Calu3 (cell line): ENCODE measurements at regions not wholly inside any gene's neighbourhood (a gene's known extent, or its start where the extent isn't known, plus 50 kb on each side); places are given as distances from the start of the nearest gene placed in this dataset.

ENCODE experiments used
- BruUV-seq: library from RNA; stranded (reverse); fragments of 400-500 nt; replicated peaks from 2 replicates; lab custom pipeline; 2021; lab: Mats Ljungman, UMichigan
- CTCF ChIA-PET: fragments of 300-600 bp; sonication (Branson Sonifier 250); formaldehyde crosslinking; loops from one replicate; lab custom pipeline; 2022; ENCODE audit warnings: antibody characterized with exemption; lab: Charles Lee
- DNase-seq: peaks from one replicate; pipeline ENCODE4 v3.0.0; 2022
- H3K27ac Mint-ChIP-seq: one replicate; pipeline ENCODE4 v1.8.0; 2022; ENCODE audit warnings: mixed read lengths; ENCODE audit not compliant: unreplicated experiment
- H3K27me3 Mint-ChIP-seq: one replicate; pipeline ENCODE4 v1.8.0; 2022; ENCODE audit warnings: mixed read lengths; ENCODE audit not compliant: unreplicated experiment
- H3K36me3 Mint-ChIP-seq: one replicate; pipeline ENCODE4 v1.8.0; 2022; ENCODE audit warnings: mild to moderate bottlenecking, moderate library complexity, mixed read lengths; ENCODE audit not compliant: insufficient read depth, unreplicated experiment
- H3K4me1 Mint-ChIP-seq: one replicate; pipeline ENCODE4 v1.8.0; 2022; ENCODE audit warnings: mild to moderate bottlenecking, low read depth, mixed read lengths; ENCODE audit not compliant: unreplicated experiment
- H3K4me3 Mint-ChIP-seq: one replicate; pipeline ENCODE4 v1.8.0; 2022; ENCODE audit warnings: mild to moderate bottlenecking, low read depth, moderate library complexity, mixed read lengths; ENCODE audit not compliant: unreplicated experiment
- H3K9me3 Mint-ChIP-seq: one replicate; pipeline ENCODE4 v1.8.0; 2022; ENCODE audit warnings: low read depth, mixed read lengths; ENCODE audit not compliant: unreplicated experiment
- intact Hi-C: fragments of 100-400 bp; cut with micrococcal nuclease; formaldehyde crosslinking; loops from one replicate; pipeline ENCODE4 v1.10.0; 2022; ENCODE audit not compliant: unreplicated experiment
- TF ChIP-seq, protein P1 (sequence below): fragments of 200-600 bp; IDR thresholded peaks from one replicate; pipeline ENCODE4 v1.8.0; 2022; ENCODE audit warnings: antibody characterized with exemption; ENCODE audit not compliant: unreplicated experiment

- no peaks in the 10 kb centered on the region for H3K36me3 Mint-ChIP-seq
- CTCF ChIA-PET, result no interaction called here
Observed at GRCh38 chr18:39271654-39272053, 1706.1 kb upstream of the CELF4 start.

DNA sequence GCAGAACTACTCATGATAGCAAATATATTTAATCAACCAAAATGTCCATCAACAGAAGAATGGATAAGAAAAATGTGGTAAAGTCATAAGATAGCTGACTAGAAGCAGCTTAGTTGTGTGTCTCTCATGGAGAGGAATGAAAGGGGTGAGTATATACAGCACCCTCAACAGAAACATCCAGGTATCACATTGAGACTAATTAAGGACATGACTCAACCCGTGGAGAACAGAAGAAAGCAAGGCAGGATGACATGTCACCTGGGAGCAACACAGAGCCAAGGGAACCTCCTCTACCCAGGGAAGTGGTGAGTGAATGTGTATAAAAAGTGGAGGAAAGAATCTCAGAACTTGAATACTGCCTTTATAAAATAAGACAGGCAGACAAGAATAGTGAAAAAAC, 1695.0 kb upstream of the CELF4 start:
- CTCF ChIA-PET, result no interaction called here
- H3K4me3 Mint-ChIP-seq, result no peak overlapping the region
- H3K27ac Mint-ChIP-seq, result no peak overlapping the region
- no peaks in the 10 kb centered on the region for H3K36me3 Mint-ChIP-seq
- H3K4me1 Mint-ChIP-seq, result no peaks in the 10 kb centered on the region
- H3K9me3 Mint-ChIP-seq, result peaks cover 4% of the 10 kb centered on the region
- no peaks in the 10 kb centered on the region for H3K27me3 Mint-ChIP-seq
- BruUV-seq, result no TSS peak
- TF ChIP-seq, protein P1, sequence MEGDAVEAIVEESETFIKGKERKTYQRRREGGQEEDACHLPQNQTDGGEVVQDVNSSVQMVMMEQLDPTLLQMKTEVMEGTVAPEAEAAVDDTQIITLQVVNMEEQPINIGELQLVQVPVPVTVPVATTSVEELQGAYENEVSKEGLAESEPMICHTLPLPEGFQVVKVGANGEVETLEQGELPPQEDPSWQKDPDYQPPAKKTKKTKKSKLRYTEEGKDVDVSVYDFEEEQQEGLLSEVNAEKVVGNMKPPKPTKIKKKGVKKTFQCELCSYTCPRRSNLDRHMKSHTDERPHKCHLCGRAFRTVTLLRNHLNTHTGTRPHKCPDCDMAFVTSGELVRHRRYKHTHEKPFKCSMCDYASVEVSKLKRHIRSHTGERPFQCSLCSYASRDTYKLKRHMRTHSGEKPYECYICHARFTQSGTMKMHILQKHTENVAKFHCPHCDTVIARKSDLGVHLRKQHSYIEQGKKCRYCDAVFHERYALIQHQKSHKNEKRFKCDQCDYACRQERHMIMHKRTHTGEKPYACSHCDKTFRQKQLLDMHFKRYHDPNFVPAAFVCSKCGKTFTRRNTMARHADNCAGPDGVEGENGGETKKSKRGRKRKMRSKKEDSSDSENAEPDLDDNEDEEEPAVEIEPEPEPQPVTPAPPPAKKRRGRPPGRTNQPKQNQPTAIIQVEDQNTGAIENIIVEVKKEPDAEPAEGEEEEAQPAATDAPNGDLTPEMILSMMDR, result no peak
- DNase-seq, result no peak
- intact Hi-C loops, result no loop called here

More at GRCh38 chr18:39271654-39272053, 1706.1 kb upstream of the CELF4 start:
- H3K4me1 Mint-ChIP-seq, result peaks cover 8% of the 10 kb centered on the region
- no peak overlapping the region for H3K27ac Mint-ChIP-seq
- H3K27me3 Mint-ChIP-seq, result no peaks in the 10 kb centered on the region
- BruUV-seq, result no TSS peak
- H3K4me3 Mint-ChIP-seq, result no peak overlapping the region
- DNase-seq, result no peak
- H3K9me3 Mint-ChIP-seq, result peaks cover 3% of the 10 kb centered on the region
- TF ChIP-seq, protein P1, result no peak
- intact Hi-C loops, result no loop called here

DNA sequence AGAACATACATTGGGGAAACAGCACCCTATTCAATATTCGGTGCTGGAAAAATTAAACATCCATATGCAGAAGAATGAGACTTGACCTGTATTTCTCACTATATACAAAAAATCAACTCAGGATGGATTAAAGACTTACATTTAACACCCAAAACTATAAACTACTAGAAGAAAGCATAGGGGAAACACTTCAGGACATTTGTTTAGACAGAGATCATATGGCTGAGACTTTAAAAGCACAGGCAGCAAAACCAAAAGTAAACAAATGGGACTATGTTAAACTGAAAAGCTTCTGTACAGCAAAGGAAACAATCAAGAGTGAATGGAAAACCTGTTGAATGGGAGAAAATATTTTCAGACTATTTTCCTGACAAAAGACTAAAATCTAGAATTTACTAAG, 1694.1 kb upstream of the CELF4 start:
- no peaks in the 10 kb centered on the region for H3K27me3 Mint-ChIP-seq
- TF ChIP-seq, protein P1, result no peak
- intact Hi-C loops, result no loop called here
- BruUV-seq, result no TSS peak
- no peak overlapping the region for H3K27ac Mint-ChIP-seq
- H3K9me3 Mint-ChIP-seq, result peaks cover 4% of the 10 kb centered on the region
- no peaks in the 10 kb centered on the region for H3K36me3 Mint-ChIP-seq
- no peak for DNase-seq
- H3K4me1 Mint-ChIP-seq, result no peaks in the 10 kb centered on the region
- CTCF ChIA-PET, result no interaction called here
- no peak overlapping the region for H3K4me3 Mint-ChIP-seq

GRCh38 chr18:39244242-39244641, 1678.6 kb upstream of the CELF4 start:
- TF ChIP-seq, protein P1, result no peak
- intact Hi-C loops, result no loop called here
- Mint-ChIP-seq H3K36me3 (no peaks in the 10 kb centered on the region), H3K4me3 (no peak overlapping the region), H3K4me1 (peaks cover 18% of the 10 kb centered on the region), H3K9me3 (no peaks in the 10 kb centered on the region), H3K27ac (no peak overlapping the region), H3K27me3 (no peaks in the 10 kb centered on the region)
- BruUV-seq, result no TSS peak
- no peak for DNase-seq
- CTCF ChIA-PET, result no interaction called here
